T-helper 1 cell treated with Interleukin-12 subunit alpha and Interleukin-12 subunit beta and Interleukin-4 antibody, amounts not matched to agents 30 μg/mL and 1 μg/mL, for 36 hours (primary cell): ENCODE measurements at regions not wholly inside any gene's neighbourhood (a gene's known extent, or its start where the extent isn't known, plus 50 kb on each side); places are given as distances from the start of the nearest gene placed in this dataset.

ENCODE experiments used
- H3K27ac Mint-ChIP-seq: one replicate; pipeline ENCODE4 v1.8.0; 2021; ENCODE audit warnings: mild to moderate bottlenecking, mixed read lengths
- H3K27me3 Mint-ChIP-seq: one replicate; pipeline ENCODE4 v1.8.0; 2021; ENCODE audit warnings: low read depth, mixed read lengths
- H3K36me3 Mint-ChIP-seq: one replicate; pipeline ENCODE4 v1.8.0; 2021; ENCODE audit warnings: low read depth, mixed read lengths
- H3K4me1 Mint-ChIP-seq: one replicate; pipeline ENCODE4 v1.8.0; 2021; ENCODE audit warnings: low read depth, mixed read lengths
- H3K4me3 Mint-ChIP-seq: one replicate; pipeline ENCODE4 v1.8.0; 2021; ENCODE audit warnings: mild to moderate bottlenecking, moderate library complexity, mixed read lengths
- H3K9me3 Mint-ChIP-seq: one replicate; pipeline ENCODE4 v1.8.0; 2021; ENCODE audit warnings: mixed read lengths

- no peak overlapping the region for H3K27ac Mint-ChIP-seq
- H3K4me3 Mint-ChIP-seq, result no peak overlapping the region
- H3K9me3 Mint-ChIP-seq, result no peaks in the 10 kb centered on the region
- no peaks in the 10 kb centered on the region for H3K36me3 Mint-ChIP-seq
- no peaks in the 10 kb centered on the region for H3K4me1 Mint-ChIP-seq
- H3K27me3 Mint-ChIP-seq, result no peaks in the 10 kb centered on the region
Observed at GRCh38 chr9:27880635-27881034, 307.4 kb upstream of the C9orf72 start.

- Mint-ChIP-seq H3K4me3 (no peak overlapping the region), H3K4me1 (no peaks in the 10 kb centered on the region), H3K27me3 (no peaks in the 10 kb centered on the region), H3K27ac (no peak overlapping the region), H3K9me3 (no peaks in the 10 kb centered on the region), H3K36me3 (no peaks in the 10 kb centered on the region)
Observed at GRCh38 chr9:27888661-27889295, 315.5 kb upstream of the C9orf72 start.

- H3K4me1 Mint-ChIP-seq, result no peaks in the 10 kb centered on the region
- no peaks in the 10 kb centered on the region for H3K27me3 Mint-ChIP-seq
- H3K9me3 Mint-ChIP-seq, result no peaks in the 10 kb centered on the region
- H3K27ac Mint-ChIP-seq, result no peak overlapping the region
- H3K4me3 Mint-ChIP-seq, result no peak overlapping the region
- H3K36me3 Mint-ChIP-seq, result no peaks in the 10 kb centered on the region
Observed at GRCh38 chr9:27924502-27924901, 351.2 kb upstream of the C9orf72 start.

- Mint-ChIP-seq H3K27me3 (no peaks in the 10 kb centered on the region), H3K27ac (no peak overlapping the region), H3K4me1 (no peaks in the 10 kb centered on the region), H3K36me3 (no peaks in the 10 kb centered on the region), H3K4me3 (no peak overlapping the region), H3K9me3 (no peaks in the 10 kb centered on the region)
Observed at GRCh38 chr9:27925815-27926214, 352.5 kb upstream of the C9orf72 start.

- Mint-ChIP-seq H3K9me3 (no peaks in the 10 kb centered on the region), H3K4me3 (no peak overlapping the region), H3K4me1 (no peaks in the 10 kb centered on the region), H3K36me3 (no peaks in the 10 kb centered on the region), H3K27ac (no peak overlapping the region), H3K27me3 (no peaks in the 10 kb centered on the region)
Observed at GRCh38 chr9:27929841-27930240, 356.6 kb upstream of the C9orf72 start.

- Mint-ChIP-seq H3K27me3 (no peaks in the 10 kb centered on the region), H3K9me3 (no peaks in the 10 kb centered on the region), H3K4me3 (no peak overlapping the region), H3K4me1 (no peaks in the 10 kb centered on the region), H3K36me3 (no peaks in the 10 kb centered on the region), H3K27ac (no peak overlapping the region)
Observed at GRCh38 chr9:27933210-27934025, 360.1 kb upstream of the C9orf72 start.

- Mint-ChIP-seq H3K36me3 (no peaks in the 10 kb centered on the region), H3K9me3 (no peaks in the 10 kb centered on the region), H3K27me3 (no peaks in the 10 kb centered on the region), H3K4me1 (no peaks in the 10 kb centered on the region), H3K27ac (no peak overlapping the region), H3K4me3 (no peak overlapping the region)
Observed at GRCh38 chr9:27934471-27934870, 361.2 kb upstream of the C9orf72 start.

- no peaks in the 10 kb centered on the region for H3K9me3 Mint-ChIP-seq
- H3K27me3 Mint-ChIP-seq, result no peaks in the 10 kb centered on the region
- H3K27ac Mint-ChIP-seq, result no peak overlapping the region
- H3K36me3 Mint-ChIP-seq, result no peaks in the 10 kb centered on the region
- no peak overlapping the region for H3K4me3 Mint-ChIP-seq
- H3K4me1 Mint-ChIP-seq, result no peaks in the 10 kb centered on the region
Observed at GRCh38 chr9:27939186-27939585, 365.9 kb upstream of the C9orf72 start.

- Mint-ChIP-seq H3K36me3 (no peaks in the 10 kb centered on the region), H3K27me3 (no peaks in the 10 kb centered on the region), H3K27ac (no peak overlapping the region)
Observed at GRCh38 chr9:27940535-27940934, 367.3 kb upstream of the C9orf72 start.

GRCh38 chr9:27943501-27943900, 370.2 kb upstream of the C9orf72 start:
- Mint-ChIP-seq H3K4me3 (no peak overlapping the region), H3K4me1 (no peaks in the 10 kb centered on the region), H3K9me3 (no peaks in the 10 kb centered on the region), H3K27me3 (no peaks in the 10 kb centered on the region), H3K36me3 (no peaks in the 10 kb centered on the region), H3K27ac (no peak overlapping the region)

More at GRCh38 chr9:27940535-27940934, 367.3 kb upstream of the C9orf72 start:
- Mint-ChIP-seq H3K9me3 (no peaks in the 10 kb centered on the region), H3K4me1 (no peaks in the 10 kb centered on the region), H3K4me3 (no peak overlapping the region)

GRCh38 chr9:27945386-27945785, 372.1 kb upstream of the C9orf72 start:
- Mint-ChIP-seq H3K36me3 (no peaks in the 10 kb centered on the region), H3K4me1 (no peaks in the 10 kb centered on the region), H3K27me3 (no peaks in the 10 kb centered on the region), H3K27ac (no peak overlapping the region), H3K4me3 (no peak overlapping the region), H3K9me3 (no peaks in the 10 kb centered on the region)

- no peaks in the 10 kb centered on the region for H3K36me3 Mint-ChIP-seq
- H3K9me3 Mint-ChIP-seq, result no peaks in the 10 kb centered on the region
- H3K27me3 Mint-ChIP-seq, result no peaks in the 10 kb centered on the region
- no peak overlapping the region for H3K27ac Mint-ChIP-seq
- H3K4me3 Mint-ChIP-seq, result no peak overlapping the region
- no peaks in the 10 kb centered on the region for H3K4me1 Mint-ChIP-seq
Observed at GRCh38 chr9:27950382-27950781, 377.1 kb upstream of the C9orf72 start.

GRCh38 chr9:27954858-27955257, 381.6 kb upstream of the C9orf72 start:
- Mint-ChIP-seq H3K4me3 (no peak overlapping the region), H3K27ac (no peak overlapping the region), H3K36me3 (no peaks in the 10 kb centered on the region), H3K9me3 (no peaks in the 10 kb centered on the region), H3K4me1 (no peaks in the 10 kb centered on the region), H3K27me3 (no peaks in the 10 kb centered on the region)

GRCh38 chr9:27963836-27964235, 390.6 kb upstream of the C9orf72 start:
- H3K27ac Mint-ChIP-seq, result no peak overlapping the region
- no peaks in the 10 kb centered on the region for H3K27me3 Mint-ChIP-seq
- H3K4me1 Mint-ChIP-seq, result no peaks in the 10 kb centered on the region
- no peaks in the 10 kb centered on the region for H3K36me3 Mint-ChIP-seq
- H3K9me3 Mint-ChIP-seq, result no peaks in the 10 kb centered on the region
- H3K4me3 Mint-ChIP-seq, result no peak overlapping the region

GRCh38 chr9:27967210-27967609, 393.9 kb upstream of the C9orf72 start:
- H3K27ac Mint-ChIP-seq, result no peak overlapping the region
- H3K27me3 Mint-ChIP-seq, result no peaks in the 10 kb centered on the region
- no peaks in the 10 kb centered on the region for H3K4me1 Mint-ChIP-seq
- no peak overlapping the region for H3K4me3 Mint-ChIP-seq
- no peaks in the 10 kb centered on the region for H3K36me3 Mint-ChIP-seq
- H3K9me3 Mint-ChIP-seq, result no peaks in the 10 kb centered on the region
